ENCODE measurements at regions not wholly inside any gene's neighbourhood (a gene's known extent, or its start where the extent isn't known, plus 50 kb on each side); places are given as distances from the start of the nearest gene placed in this dataset.

DNA sequence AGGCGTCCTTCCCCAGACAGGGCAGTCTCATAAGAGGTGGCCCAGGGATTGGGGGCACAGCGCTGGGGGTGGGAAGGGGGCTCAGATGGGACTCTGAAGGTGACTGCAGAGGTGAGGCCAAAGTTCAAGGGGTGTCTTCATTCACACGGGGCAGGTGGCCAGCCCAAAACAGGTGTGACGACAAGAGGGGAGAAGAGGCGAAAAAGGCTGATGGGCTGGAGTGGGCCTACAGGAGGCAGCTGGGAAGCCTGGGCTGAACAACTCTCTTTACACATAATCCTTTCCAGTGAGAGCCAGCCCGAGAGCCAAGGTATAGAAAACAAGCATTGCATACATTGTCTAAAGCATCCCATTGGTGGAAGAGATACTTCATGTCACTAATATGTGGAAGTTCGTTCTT is 130.9 kb upstream of the ASB18 start:
- dilution Hi-C loops (cut with MboI; ENCODE audit: extremely low pct_ligation_motif_present, low sequenced_read_pairs), result no loop called here

DNA sequence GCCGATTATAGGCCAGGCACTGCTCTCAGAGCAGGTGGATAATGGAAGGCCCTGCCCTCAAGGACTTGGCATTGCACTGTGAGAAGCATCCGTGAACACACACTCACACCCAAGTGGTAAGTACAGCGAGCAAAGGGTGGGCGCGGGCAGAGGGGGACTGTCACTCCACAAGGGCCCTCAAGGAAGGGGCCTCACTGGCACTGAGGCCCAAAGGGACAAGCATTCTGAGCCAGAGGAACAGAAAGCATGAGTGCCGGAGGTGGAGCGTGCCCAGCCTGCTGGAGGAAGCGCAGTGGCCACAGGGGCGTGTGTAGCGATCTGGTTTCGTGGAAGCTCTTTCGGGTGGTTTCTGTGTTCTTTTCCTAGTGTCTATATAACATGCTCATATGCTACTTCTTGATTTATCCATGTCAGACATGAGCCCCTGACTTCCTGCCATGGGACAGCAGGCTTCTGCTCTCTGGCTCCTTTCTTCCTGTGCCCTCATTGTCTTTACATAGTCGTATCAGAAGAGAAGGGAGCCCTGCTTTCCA is 132.7 kb upstream of the ASB18 start:
- no peaks in the 10 kb centered on the region for H3K9me3 ChIP-seq (ENCODE audit: control insufficient read depth, low read depth, low read length)
- FAIRE-seq (no peak), DNase-seq (ENCODE audit: low read depth, low spot score) (no peak)

More for the DNA sequence above, 130.9 kb upstream of the ASB18 start:
- no peaks in the 10 kb centered on the region for H3K79me2 ChIP-seq (ENCODE audit: control insufficient read depth, insufficient read depth, low read length)
- no peak overlapping the region for H3K27ac ChIP-seq (ENCODE audit: control insufficient read depth, insufficient read depth, low read length)
- TF ChIP-seq EZH2 (IDR thresholded peaks at IDR 0.05; ENCODE audit: low read length), result no peak
- TF ChIP-seq CTCF (optimal IDR thresholded peaks at IDR 0.05 in 1 of 3, IDR thresholded peaks at IDR 0.05 in 1 of 3, conservative IDR thresholded peaks at IDR 0.05 in 1 of 3; ENCODE audit: extremely low read depth in 1 of 3, insufficient read depth in 2 of 3, low read length in 3 of 3), result no peak
- no peak for FAIRE-seq
- no peak overlapping the region for H3K9ac ChIP-seq (ENCODE audit: control insufficient read depth, extremely low read depth, insufficient read depth, low read length)
- DNase-seq (ENCODE audit: low read depth, low spot score), result no peak
- no peak overlapping the region for H3K4me3 ChIP-seq (ENCODE audit: control insufficient read depth in 2 of 3, extremely low read depth in 1 of 3, insufficient read depth in 2 of 3, low read depth in 1 of 3, low read length in 3 of 3)
- no peaks in the 10 kb centered on the region for H3K27me3 ChIP-seq (ENCODE audit: control insufficient read depth, extremely low read depth, insufficient read depth, low read length)
- no peaks in the 10 kb centered on the region for H3K36me3 ChIP-seq (ENCODE audit: control insufficient read depth in 2 of 2, extremely low read depth in 1 of 2, insufficient read depth in 2 of 2, low read length in 2 of 2)
- no peak overlapping the region for H3K4me2 ChIP-seq (ENCODE audit: control insufficient read depth, extremely low read depth, insufficient read depth, low read depth, low read length)
- H3K4me1 ChIP-seq (ENCODE audit: control insufficient read depth, extremely low read depth, insufficient read depth, low read length), result no peaks in the 10 kb centered on the region
- no peak overlapping the region for H2AFZ ChIP-seq (ENCODE audit: control insufficient read depth, low read length)
- no peaks in the 10 kb centered on the region for H4K20me1 ChIP-seq (ENCODE audit: control insufficient read depth, extremely low read depth, insufficient read depth, low read length)
- no peaks in the 10 kb centered on the region for H3K9me3 ChIP-seq (ENCODE audit: control insufficient read depth, low read depth, low read length)
- H3K9me1 ChIP-seq (ENCODE audit: control insufficient read depth, extremely low read depth, insufficient read depth, low read length), result no peaks in the 10 kb centered on the region

More for the DNA sequence above, 132.7 kb upstream of the ASB18 start:
- Histone ChIP-seq H3K9me1 (ENCODE audit: control insufficient read depth, extremely low read depth, insufficient read depth, low read length) (no peaks in the 10 kb centered on the region), H3K36me3 (ENCODE audit: control insufficient read depth in 2 of 2, extremely low read depth in 1 of 2, insufficient read depth in 2 of 2, low read length in 2 of 2) (no peaks in the 10 kb centered on the region), H3K27ac (ENCODE audit: control insufficient read depth, insufficient read depth, low read length) (no peak overlapping the region), H3K79me2 (ENCODE audit: control insufficient read depth, insufficient read depth, low read length) (no peaks in the 10 kb centered on the region), H2AFZ (ENCODE audit: control insufficient read depth, low read length) (no peak overlapping the region), H3K9ac (ENCODE audit: control insufficient read depth, extremely low read depth, insufficient read depth, low read length) (no peak overlapping the region), H3K4me3 (ENCODE audit: control insufficient read depth in 2 of 3, extremely low read depth in 1 of 3, insufficient read depth in 2 of 3, low read depth in 1 of 3, low read length in 3 of 3) (no peak overlapping the region), H3K4me2 (ENCODE audit: control insufficient read depth, extremely low read depth, insufficient read depth, low read depth, low read length) (no peak overlapping the region), H4K20me1 (ENCODE audit: control insufficient read depth, extremely low read depth, insufficient read depth, low read length) (no peaks in the 10 kb centered on the region), H3K27me3 (ENCODE audit: control insufficient read depth, extremely low read depth, insufficient read depth, low read length) (no peaks in the 10 kb centered on the region), H3K4me1 (ENCODE audit: control insufficient read depth, extremely low read depth, insufficient read depth, low read length) (no peaks in the 10 kb centered on the region)
- no peak for TF ChIP-seq CTCF (optimal IDR thresholded peaks at IDR 0.05 in 1 of 3, IDR thresholded peaks at IDR 0.05 in 1 of 3, conservative IDR thresholded peaks at IDR 0.05 in 1 of 3; ENCODE audit: extremely low read depth in 1 of 3, insufficient read depth in 2 of 3, low read length in 3 of 3)
- TF ChIP-seq EZH2 (IDR thresholded peaks at IDR 0.05; ENCODE audit: low read length), result no peak
- dilution Hi-C loops (cut with MboI; ENCODE audit: extremely low pct_ligation_motif_present, low sequenced_read_pairs), result no loop called here

Measured in keratinocyte (primary cell).